Rectal smooth muscle tissue (tissue), 1 donor: ENCODE measurements at regions not wholly inside any gene's neighbourhood (a gene's known extent, or its start where the extent isn't known, plus 50 kb on each side); places are given as distances from the start of the nearest gene placed in this dataset.

ENCODE experiments used
- H3K27ac ChIP-seq: one replicate; pipeline ENCODE4 v1.7.0; 2013; ENCODE audit warnings: low read depth, low read length, inconsistent platforms
- H3K27me3 ChIP-seq: one replicate; pipeline ENCODE4 v1.7.0; 2013; ENCODE audit warnings: low read length; ENCODE audit not compliant: control insufficient read depth, insufficient read depth
- H3K36me3 ChIP-seq: one replicate; pipeline ENCODE4 v1.7.0; 2013; ENCODE audit warnings: low read length; ENCODE audit not compliant: control insufficient read depth, insufficient read depth
- H3K4me1 ChIP-seq: one replicate; pipeline ENCODE4 v1.7.0; 2013; ENCODE audit warnings: low read length; ENCODE audit not compliant: control insufficient read depth, insufficient read depth
- H3K4me3 ChIP-seq: one replicate; pipeline ENCODE4 v1.7.0; 2013; ENCODE audit warnings: low read length
- H3K9ac ChIP-seq: one replicate; pipeline ENCODE4 v1.7.0; 2013; ENCODE audit warnings: low read length

GRCh38 chr4:153950100-153950979 is 161.5 kb upstream of the SFRP2 start:
- no peak overlapping the region for H3K4me3 ChIP-seq

GRCh38 chr4:153948041-153948440 is 159.2 kb upstream of the SFRP2 start:
- Histone ChIP-seq H3K27me3 (no peaks in the 10 kb centered on the region), H3K4me1 (no peaks in the 10 kb centered on the region), H3K9ac (no peak overlapping the region), H3K36me3 (no peaks in the 10 kb centered on the region), H3K27ac (no peak overlapping the region), H3K4me3 (no peak overlapping the region)

More at GRCh38 chr4:153950100-153950979, 161.5 kb upstream of the SFRP2 start:
- H3K27ac ChIP-seq: no peak overlapping the region
- H3K4me1 ChIP-seq: no peaks in the 10 kb centered on the region
- H3K9ac ChIP-seq: no peak overlapping the region
- H3K36me3 ChIP-seq: no peaks in the 10 kb centered on the region
- no peaks in the 10 kb centered on the region for H3K27me3 ChIP-seq

DNA sequence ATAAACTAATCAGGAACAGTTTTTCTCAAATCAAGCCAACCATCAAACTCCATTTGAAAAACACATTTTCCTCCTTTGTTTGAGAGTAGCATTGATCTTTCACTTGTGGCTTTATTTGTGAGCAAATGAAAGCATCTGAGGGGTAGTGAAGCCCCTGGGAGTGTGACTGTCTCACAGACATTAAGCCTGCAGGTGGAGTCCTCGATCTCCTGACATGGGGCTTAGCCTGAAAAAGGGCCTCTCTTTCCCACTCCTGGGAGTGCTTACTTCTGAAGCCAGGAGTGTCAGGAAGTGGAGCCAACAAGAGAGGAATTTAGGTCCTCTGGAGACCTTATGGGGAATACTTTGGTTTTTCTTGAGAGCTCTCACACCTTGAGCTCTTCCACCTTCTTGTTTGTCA is 158.2 kb upstream of the SFRP2 start:
- H3K36me3 ChIP-seq: no peaks in the 10 kb centered on the region
- H3K4me3 ChIP-seq: no peak overlapping the region
- H3K27me3 ChIP-seq: no peaks in the 10 kb centered on the region

GRCh38 chr4:153945704-153946103 is 156.8 kb upstream of the SFRP2 start:
- Histone ChIP-seq H3K4me1 (no peaks in the 10 kb centered on the region), H3K36me3 (no peaks in the 10 kb centered on the region), H3K27ac (no peak overlapping the region), H3K4me3 (no peak overlapping the region), H3K9ac (no peak overlapping the region), H3K27me3 (no peaks in the 10 kb centered on the region)

More for the DNA sequence above, 158.2 kb upstream of the SFRP2 start:
- Histone ChIP-seq H3K9ac (no peak overlapping the region), H3K4me1 (no peaks in the 10 kb centered on the region), H3K27ac (no peak overlapping the region)

DNA sequence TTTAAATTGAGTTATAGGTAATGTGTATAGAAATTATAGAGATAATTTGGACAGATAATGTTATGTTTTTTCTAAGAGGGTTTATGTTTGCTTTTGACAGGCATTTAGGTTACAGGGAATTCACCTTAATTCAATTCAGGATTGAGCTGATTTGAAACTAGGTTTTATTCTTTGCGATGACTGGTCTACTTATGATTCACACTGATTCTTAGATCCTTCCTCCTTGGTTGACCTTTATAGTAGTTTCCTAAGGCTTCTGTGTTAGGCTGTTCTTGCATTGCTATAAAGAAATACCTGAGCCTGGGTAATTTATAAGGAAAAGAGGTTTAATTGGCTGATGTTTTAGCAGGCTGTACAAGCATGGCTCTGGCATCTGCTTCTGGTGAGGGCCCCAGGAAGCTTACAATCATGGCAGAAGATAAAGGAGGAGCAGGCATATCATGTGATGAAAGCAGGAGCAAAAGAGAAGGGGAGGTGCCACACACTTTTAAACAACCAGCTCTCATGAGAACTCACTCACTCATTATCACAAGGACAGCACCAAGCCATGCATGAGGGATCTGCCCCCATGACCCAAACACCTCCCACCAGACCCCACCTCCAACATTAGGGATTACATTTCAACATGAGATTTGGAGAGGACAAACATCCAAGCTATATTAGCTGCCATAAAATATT is 155.0 kb upstream of the SFRP2 start:
- Histone ChIP-seq H3K4me3 (no peak overlapping the region), H3K36me3 (no peaks in the 10 kb centered on the region), H3K9ac (no peak overlapping the region), H3K27me3 (no peaks in the 10 kb centered on the region), H3K4me1 (no peaks in the 10 kb centered on the region), H3K27ac (no peak overlapping the region)

DNA sequence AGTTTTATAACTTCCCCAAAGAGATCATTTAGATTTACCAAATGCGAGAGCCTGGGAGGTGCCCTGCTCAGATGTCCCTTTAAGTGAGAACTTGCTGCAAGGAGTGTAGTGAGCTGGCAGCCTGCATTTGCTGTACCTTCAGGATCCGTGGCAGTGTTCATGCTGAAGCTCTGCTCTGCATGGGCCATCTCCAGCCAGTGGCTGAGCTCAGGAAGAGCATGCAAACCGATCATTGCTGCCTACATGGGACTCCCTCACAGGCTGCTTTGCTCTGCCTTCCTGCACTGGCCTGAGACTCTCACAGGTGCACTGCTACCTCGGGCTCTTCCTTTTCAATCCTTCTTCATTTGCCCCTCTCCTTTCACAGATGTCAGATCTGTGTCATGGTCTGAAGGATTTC is 152.0 kb upstream of the SFRP2 start:
- H3K4me1 ChIP-seq: no peaks in the 10 kb centered on the region
- no peak overlapping the region for H3K27ac ChIP-seq
- no peaks in the 10 kb centered on the region for H3K27me3 ChIP-seq
- no peak overlapping the region for H3K4me3 ChIP-seq
- no peaks in the 10 kb centered on the region for H3K36me3 ChIP-seq
- H3K9ac ChIP-seq: no peak overlapping the region

GRCh38 chr4:153939570-153939969 is 150.7 kb upstream of the SFRP2 start:
- Histone ChIP-seq H3K9ac (no peak overlapping the region), H3K36me3 (no peaks in the 10 kb centered on the region), H3K4me1 (no peaks in the 10 kb centered on the region), H3K4me3 (no peak overlapping the region), H3K27ac (no peak overlapping the region), H3K27me3 (peaks cover 2% of the 10 kb centered on the region)

GRCh38 chr4:153938994-153939393 is 150.1 kb upstream of the SFRP2 start:
- no peak overlapping the region for H3K27ac ChIP-seq
- no peak overlapping the region for H3K9ac ChIP-seq
- no peak overlapping the region for H3K4me3 ChIP-seq
- H3K36me3 ChIP-seq: no peaks in the 10 kb centered on the region
- no peaks in the 10 kb centered on the region for H3K4me1 ChIP-seq
- peaks cover 4% of the 10 kb centered on the region for H3K27me3 ChIP-seq

DNA sequence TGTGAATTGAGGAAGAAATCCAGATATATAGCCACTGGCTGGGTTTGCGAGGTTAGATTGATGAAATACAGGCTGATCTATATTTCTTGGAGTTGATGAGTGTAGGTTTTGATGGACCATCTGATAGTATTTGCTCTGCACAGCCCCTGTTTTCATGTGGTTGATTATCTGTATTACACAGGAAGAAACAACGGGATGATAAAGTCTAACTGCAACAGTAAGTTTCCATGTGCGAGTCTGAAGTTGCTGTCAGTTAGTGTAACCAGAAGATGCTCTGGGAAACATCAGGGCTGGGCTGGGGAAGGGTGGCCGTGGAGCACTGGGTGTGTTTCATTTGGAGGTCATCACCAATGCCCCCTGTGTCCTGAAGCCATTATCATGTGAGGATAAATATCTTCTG is 148.4 kb upstream of the SFRP2 start:
- H3K4me3 ChIP-seq: no peak overlapping the region
- H3K36me3 ChIP-seq: no peaks in the 10 kb centered on the region
- no peaks in the 10 kb centered on the region for H3K4me1 ChIP-seq
- H3K9ac ChIP-seq: no peak overlapping the region
- H3K27me3 ChIP-seq: peaks cover 4% of the 10 kb centered on the region
- H3K27ac ChIP-seq: no peak overlapping the region

DNA sequence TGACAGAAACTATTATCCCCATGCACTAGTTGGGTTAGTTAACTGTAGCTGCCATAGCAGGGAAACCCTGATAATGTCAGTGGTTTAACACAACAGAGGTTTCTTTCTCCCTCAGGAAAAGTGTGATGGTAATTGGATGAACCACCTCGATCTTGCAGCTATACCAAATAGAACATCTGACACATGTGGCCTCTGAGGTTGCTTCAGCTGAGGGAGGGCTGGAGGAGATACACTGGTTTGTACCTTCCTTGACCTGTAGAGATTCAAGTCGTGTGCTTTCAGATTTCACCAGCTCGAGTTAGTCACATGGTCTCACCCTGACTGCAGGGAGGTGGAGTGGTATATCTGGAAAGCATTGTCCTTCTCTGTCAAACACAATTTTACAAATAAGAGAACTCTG is 147.2 kb upstream of the SFRP2 start:
- Histone ChIP-seq H3K27me3 (peaks cover 4% of the 10 kb centered on the region), H3K4me1 (no peaks in the 10 kb centered on the region), H3K27ac (no peak overlapping the region), H3K4me3 (no peak overlapping the region), H3K9ac (no peak overlapping the region), H3K36me3 (no peaks in the 10 kb centered on the region)

DNA sequence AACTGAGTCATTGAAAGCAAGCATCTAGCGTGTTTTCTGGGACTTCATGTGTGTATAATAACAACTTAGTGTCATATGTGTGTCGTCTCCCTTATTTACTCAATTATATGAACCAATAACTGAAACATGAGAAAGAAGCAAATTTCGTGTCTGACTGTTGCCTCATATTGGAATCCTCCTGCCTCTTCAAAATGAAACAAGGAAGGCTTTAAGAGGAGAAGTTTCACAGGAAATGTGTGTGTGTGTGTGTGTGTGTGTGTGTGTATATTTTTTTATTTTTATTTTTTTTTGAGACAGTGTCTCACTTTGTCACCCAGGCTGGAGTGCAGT is 145.8 kb upstream of the SFRP2 start:
- Histone ChIP-seq H3K9ac (no peak overlapping the region), H3K4me3 (no peak overlapping the region)

DNA sequence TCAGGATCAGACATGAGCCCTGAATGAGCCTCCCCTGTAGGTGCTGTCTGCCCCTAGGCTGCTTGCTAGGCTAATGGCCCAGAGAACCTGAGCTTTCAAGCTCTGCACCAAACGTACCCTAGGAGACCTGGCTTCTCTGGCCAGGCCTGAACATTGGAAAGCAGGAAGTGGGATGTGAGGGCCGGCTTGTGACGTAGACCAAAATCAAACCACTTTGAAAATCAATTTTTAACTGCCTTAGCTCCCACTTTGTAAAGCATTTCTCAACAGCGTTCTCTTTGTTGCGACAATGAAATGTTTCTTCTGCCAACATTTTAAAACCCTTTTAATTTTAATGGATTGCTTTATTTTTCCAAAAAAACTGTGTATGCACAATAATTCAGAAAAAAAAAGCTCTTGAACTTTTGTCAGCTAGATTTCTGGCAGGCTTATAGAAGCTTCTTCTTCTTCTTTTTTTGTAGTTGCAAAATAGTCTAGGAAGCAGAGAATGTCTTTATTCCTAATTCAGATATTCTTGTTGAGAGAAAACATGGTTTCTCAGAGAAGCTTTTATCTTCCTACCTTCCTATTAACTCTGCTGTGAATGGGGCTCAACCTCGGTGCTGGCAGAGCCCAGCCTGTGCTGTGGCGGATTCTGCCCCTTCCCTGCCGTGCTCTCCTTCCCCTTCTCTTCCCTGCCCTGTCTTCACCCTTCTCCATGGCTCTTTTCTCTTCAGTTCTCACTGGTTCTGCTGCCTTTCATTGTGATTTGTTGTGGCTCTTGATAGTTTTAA is 145.2 kb upstream of the SFRP2 start:
- H3K4me3 ChIP-seq: no peak overlapping the region
- H3K36me3 ChIP-seq: no peaks in the 10 kb centered on the region
- H3K27me3 ChIP-seq: peaks cover 4% of the 10 kb centered on the region
- no peak overlapping the region for H3K27ac ChIP-seq
- no peak overlapping the region for H3K9ac ChIP-seq
- no peaks in the 10 kb centered on the region for H3K4me1 ChIP-seq

More for the DNA sequence above, 145.8 kb upstream of the SFRP2 start:
- peaks cover 4% of the 10 kb centered on the region for H3K27me3 ChIP-seq
- no peaks in the 10 kb centered on the region for H3K36me3 ChIP-seq
- no peaks in the 10 kb centered on the region for H3K4me1 ChIP-seq
- no peak overlapping the region for H3K27ac ChIP-seq
